PC-9 (cell line): ENCODE measurements at regions not wholly inside any gene's neighbourhood (a gene's known extent, or its start where the extent isn't known, plus 50 kb on each side); places are given as distances from the start of the nearest gene placed in this dataset.

Experiments used
- BruUV-seq: library from RNA; stranded (reverse); fragments of 400-500 nt; replicated peaks from 2 replicates; lab custom pipeline; 2021; lab: Mats Ljungman, UMichigan
- CTCF ChIA-PET: fragments of 300-600 bp; sonication (Branson Sonifier 250); formaldehyde crosslinking; loops from one replicate; lab custom pipeline; 2022; ENCODE audit warnings: antibody characterized with exemption; lab: Charles Lee
- POLR2A ChIA-PET: fragments of 300-600 bp; sonication (Branson Sonifier 250); formaldehyde crosslinking; loops from one replicate; lab custom pipeline; 2022; ENCODE audit warnings: antibody characterized with exemption; ENCODE audit not compliant: unreplicated experiment; lab: Charles Lee
- DNase-seq, 2 experiments: peaks; one replicate each; pipeline versions ENCODE4 v3.0.0 to v3.0.0-alpha.2; 2015 to 2022; ENCODE audit warnings: mixed read lengths in 1 of 2
- H2AFZ ChIP-seq: fragments of 200-600 bp; sonication (generic); 2 replicates; pipeline ENCODE4 v1.8.1; 2017; ENCODE audit warnings: antibody characterized with exemption
- H3F3A ChIP-seq: fragments of 200-600 bp; sonication (generic); 2 replicates; pipeline ENCODE4 v1.8.1; 2017; ENCODE audit warnings: antibody characterized with exemption, mild to moderate bottlenecking, low read depth; ENCODE audit not compliant: insufficient read depth
- H3K27ac ChIP-seq: fragments of 200-600 bp; sonication (generic); 2 replicates; pipeline ENCODE4 v1.6.1; 2016; ENCODE audit warnings: mixed run types
- H3K27me3 ChIP-seq: fragments of 200-600 bp; sonication (generic); 2 replicates; pipeline ENCODE4 v1.6.1; 2016; ENCODE audit warnings: low read depth, mixed run types; ENCODE audit not compliant: insufficient read depth
- H3K36me3 ChIP-seq: fragments of 200-600 bp; sonication (generic); 2 replicates; pipeline ENCODE4 v1.6.1; 2016; ENCODE audit warnings: low read depth, mixed run types
- H3K4me1 ChIP-seq: fragments of 200-600 bp; sonication (generic); replicated peaks from 2 replicates; pipeline ENCODE4 v1.6.1; 2016; ENCODE audit warnings: mixed run types; ENCODE audit not compliant: insufficient read depth
- H3K4me2 ChIP-seq: fragments of 200-600 bp; sonication (generic); 2 replicates; pipeline ENCODE4 v1.6.1; 2017; ENCODE audit warnings: mixed run types
- H3K4me3 ChIP-seq: fragments of 200-600 bp; sonication (generic); 2 replicates; pipeline ENCODE4 v1.6.1; 2016; ENCODE audit warnings: mixed run types
- H3K79me2 ChIP-seq: fragments of 200-600 bp; sonication (generic); 2 replicates; pipeline ENCODE4 v1.6.1; 2017; ENCODE audit warnings: low read depth, mixed run types
- H3K9me2 ChIP-seq: fragments of 200-600 bp; sonication (generic); 2 replicates; pipeline ENCODE4 v1.8.1; 2017; ENCODE audit warnings: mild to moderate bottlenecking; ENCODE audit not compliant: insufficient read depth
- H3K9me3 ChIP-seq: fragments of 200-600 bp; sonication (generic); 2 replicates; pipeline ENCODE4 v1.8.1; 2016; ENCODE audit warnings: low read depth; ENCODE audit not compliant: insufficient read depth
- H4K20me1 ChIP-seq: fragments of 200-600 bp; sonication (generic); 2 replicates; pipeline ENCODE4 v1.8.1; 2017; ENCODE audit not compliant: insufficient read depth
- CTCF ChIP-seq: fragments of 200-600 bp; sonication (generic); conservative IDR thresholded peaks from 2 replicates; pipeline ENCODE4 v1.6.1; 2017; ENCODE audit warnings: mixed run types, antibody characterized with exemption, mild to moderate bottlenecking, moderate library complexity
- EZH2 ChIP-seq: fragments of 200-600 bp; sonication (generic); IDR thresholded peaks from 2 replicates; pipeline ENCODE4 v1.8.0; 2017; ENCODE audit warnings: antibody characterized with exemption, low read depth
- intact Hi-C: fragments of 100-400 bp; cut with micrococcal nuclease; formaldehyde crosslinking; loops from one replicate; pipeline ENCODE4 v1.10.0; 2022; ENCODE audit not compliant: unreplicated experiment

GRCh38 chr5:8570528-8570927, 701.6 kb downstream of the MTRR start:
- Histone ChIP-seq H3K4me2 (no peak overlapping the region), H3K9me3 (no peaks in the 10 kb centered on the region), H3F3A (no peaks in the 10 kb centered on the region), H4K20me1 (no peaks in the 10 kb centered on the region), H3K9me2 (no peaks in the 10 kb centered on the region), H2AFZ (no peak overlapping the region), H3K36me3 (no peaks in the 10 kb centered on the region), H3K27ac (no peak overlapping the region), H3K79me2 (no peaks in the 10 kb centered on the region), H3K27me3 (peaks cover 63% of the 10 kb centered on the region), H3K4me3 (no peak overlapping the region), H3K4me1 (no peaks in the 10 kb centered on the region)
- intact Hi-C loops, result no loop called here
- ChIA-PET CTCF (no interaction called here), POLR2A (no interaction called here)
- no peak for DNase-seq
- no TSS peak for BruUV-seq
- TF ChIP-seq CTCF, result no peak
- TF ChIP-seq EZH2, result no peak

GRCh38 chr5:8576178-8576577, 707.2 kb downstream of the MTRR start:
- H3F3A ChIP-seq, result no peaks in the 10 kb centered on the region
- no peaks in the 10 kb centered on the region for H3K4me1 ChIP-seq
- ChIA-PET CTCF (interaction anchor here (0.6 kb wide), 1 partner anchor 703 kb away, joined by 3 read pairs; no protein-coding TSS in a partner anchor), POLR2A (no interaction called here)
- no TSS peak for BruUV-seq
- no peak overlapping the region for H2AFZ ChIP-seq
- peaks cover 68% of the 10 kb centered on the region for H3K27me3 ChIP-seq
- no peaks in the 10 kb centered on the region for H3K9me3 ChIP-seq
- intact Hi-C loops, result no loop called here
- no peaks in the 10 kb centered on the region for H3K79me2 ChIP-seq
- no peak for DNase-seq
- no peak overlapping the region for H3K27ac ChIP-seq
- 0 out of 2 replicates have a peak, but pooled peaks cover 6% of the 10 kb centered on the region for H4K20me1 ChIP-seq
- H3K36me3 ChIP-seq, result no peaks in the 10 kb centered on the region
- H3K4me3 ChIP-seq, result no peak overlapping the region
- no peak for TF ChIP-seq EZH2
- no peak for TF ChIP-seq CTCF
- H3K4me2 ChIP-seq, result no peak overlapping the region
- no peaks in the 10 kb centered on the region for H3K9me2 ChIP-seq

- no peaks in the 10 kb centered on the region for H3K9me2 ChIP-seq
- no peak for DNase-seq
These were observed 708.8 kb downstream of the MTRR start for GRCh38 chr5:8577792-8578191.

More at GRCh38 chr5:8577792-8578191, 708.8 kb downstream of the MTRR start:
- POLR2A ChIA-PET, result no interaction called here
- H3K36me3 ChIP-seq, result no peaks in the 10 kb centered on the region
- BruUV-seq, result no TSS peak
- H4K20me1 ChIP-seq, result 0 out of 2 replicates have a peak, but pooled peaks cover 6% of the 10 kb centered on the region
- no peak for TF ChIP-seq CTCF
- TF ChIP-seq EZH2, result no peak
- H3K27me3 ChIP-seq, result peaks cover 51% of the 10 kb centered on the region
- CTCF ChIA-PET, result no interaction called here
- H3K4me2 ChIP-seq, result no peak overlapping the region
- no peaks in the 10 kb centered on the region for H3K9me3 ChIP-seq
- no peaks in the 10 kb centered on the region for H3F3A ChIP-seq
- intact Hi-C loops, result no loop called here
- H3K4me3 ChIP-seq, result no peak overlapping the region
- no peaks in the 10 kb centered on the region for H3K79me2 ChIP-seq
- no peak overlapping the region for H2AFZ ChIP-seq
- no peaks in the 10 kb centered on the region for H3K4me1 ChIP-seq
- H3K27ac ChIP-seq, result no peak overlapping the region
